MM.1S (cell line): ENCODE measurements at regions not wholly inside any gene's neighbourhood (a gene's known extent, or its start where the extent isn't known, plus 50 kb on each side); places are given as distances from the start of the nearest gene placed in this dataset.

ENCODE experiments used
- CTCF ChIP-seq: fragments of 300-600 bp; sonication (generic); IDR thresholded peaks from 2 replicates; pipeline ENCODE4 v1.5.1; 2016; ENCODE audit warnings: antibody characterized with exemption, low read length, mixed read lengths
- EZH2 ChIP-seq: fragments of 300-600 bp; sonication (generic); optimal IDR thresholded peaks from 2 replicates; pipeline ENCODE3; 2017; ENCODE audit warnings: low read depth, mild to moderate bottlenecking, antibody characterized with exemption, low read length, mixed read lengths

- no peak for TF ChIP-seq CTCF
- no peak for TF ChIP-seq EZH2
These were observed 279.4 kb downstream of the HINT1 start for GRCh38 chr5:130885691-130886090.
